NB4 (cell line): ENCODE measurements at regions not wholly inside any gene's neighbourhood (a gene's known extent, or its start where the extent isn't known, plus 50 kb on each side); places are given as distances from the start of the nearest gene placed in this dataset.

Experiments used
- CTCF ChIP-seq: IDR thresholded peaks from one replicate; pipeline ENCODE4 v1.5.1; 2012; ENCODE audit warnings: low read depth, low read length
- MYC ChIP-seq: IDR thresholded peaks from 2 replicates; pipeline ENCODE4 v1.6.1; 2011; ENCODE audit warnings: low read depth, low read length
- POLR2A ChIP-seq: IDR thresholded peaks from 2 replicates; pipeline ENCODE4 v1.6.1; 2011; ENCODE audit warnings: mild to moderate bottlenecking; ENCODE audit not compliant: insufficient read length; ENCODE audit errors: extremely low read depth

GRCh38 chr14:101440496-101440895 lies 120.8 kb upstream of the DIO3 start:
- TF ChIP-seq POLR2A (no peak), CTCF (no peak), MYC (no peak)
